ENCODE measurements at regions not wholly inside any gene's neighbourhood (a gene's known extent, or its start where the extent isn't known, plus 50 kb on each side); places are given as distances from the start of the nearest gene placed in this dataset.

DNA sequence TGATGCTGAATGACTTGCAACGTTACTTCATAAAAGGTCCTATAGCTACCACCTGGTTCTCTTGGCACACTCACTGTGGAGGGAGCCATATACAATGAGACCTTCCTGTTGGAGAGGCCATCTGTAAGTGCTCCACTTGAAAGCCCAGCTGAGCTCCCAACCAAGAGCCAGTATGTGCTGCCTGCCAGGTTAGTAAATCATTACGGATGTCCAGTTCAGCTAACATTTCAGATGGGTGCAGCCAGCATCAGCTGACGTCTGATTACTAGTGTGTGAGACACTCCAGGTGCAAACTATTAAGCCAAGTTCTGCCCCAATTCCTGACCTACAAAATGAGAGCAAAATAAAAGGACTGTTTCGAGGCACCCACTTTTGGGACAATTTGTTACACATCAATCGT, 274.4 kb upstream of the ROBO2 start:
- intact Hi-C loops (cut with DNase I; ENCODE audit: low total_unique reads): no loop called here
- in situ Hi-C loops (cut with MboI; ENCODE audit: low sequenced_read_pairs in 4 of 4): no loop called here
- no peaks in the 10 kb centered on the region for H3K9me3 ChIP-seq

DNA sequence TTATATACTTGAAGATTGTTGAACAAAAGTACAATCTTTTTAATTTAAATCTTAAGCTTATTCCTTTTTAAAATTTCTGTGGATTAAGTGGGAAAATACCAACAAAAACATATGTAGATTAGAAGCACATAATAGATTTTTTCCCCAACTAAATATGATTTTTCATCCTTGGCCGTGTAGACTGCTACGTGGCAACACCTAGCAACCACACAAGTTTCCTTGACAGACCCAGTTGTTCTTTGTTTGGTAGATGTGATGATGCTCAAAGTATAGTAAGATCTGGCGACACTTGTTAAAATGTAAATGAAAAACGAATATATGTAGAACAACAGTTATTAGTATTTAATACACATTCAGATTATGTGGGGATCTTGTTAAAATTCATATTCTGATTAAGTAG, 271.0 kb upstream of the ROBO2 start:
- intact Hi-C loops (cut with DNase I; ENCODE audit: low total_unique reads) (no loop called here), in situ Hi-C loops (cut with MboI; ENCODE audit: low sequenced_read_pairs in 4 of 4) (no loop called here)
- Histone ChIP-seq H3K27ac (no peak overlapping the region), H3K36me3 (no peaks in the 10 kb centered on the region), H3K27me3 (no peaks in the 10 kb centered on the region), H3K4me1 (no peaks in the 10 kb centered on the region), H3K4me3 (no peak overlapping the region), H3K9me3 (no peaks in the 10 kb centered on the region)
- TF ChIP-seq, protein P1, sequence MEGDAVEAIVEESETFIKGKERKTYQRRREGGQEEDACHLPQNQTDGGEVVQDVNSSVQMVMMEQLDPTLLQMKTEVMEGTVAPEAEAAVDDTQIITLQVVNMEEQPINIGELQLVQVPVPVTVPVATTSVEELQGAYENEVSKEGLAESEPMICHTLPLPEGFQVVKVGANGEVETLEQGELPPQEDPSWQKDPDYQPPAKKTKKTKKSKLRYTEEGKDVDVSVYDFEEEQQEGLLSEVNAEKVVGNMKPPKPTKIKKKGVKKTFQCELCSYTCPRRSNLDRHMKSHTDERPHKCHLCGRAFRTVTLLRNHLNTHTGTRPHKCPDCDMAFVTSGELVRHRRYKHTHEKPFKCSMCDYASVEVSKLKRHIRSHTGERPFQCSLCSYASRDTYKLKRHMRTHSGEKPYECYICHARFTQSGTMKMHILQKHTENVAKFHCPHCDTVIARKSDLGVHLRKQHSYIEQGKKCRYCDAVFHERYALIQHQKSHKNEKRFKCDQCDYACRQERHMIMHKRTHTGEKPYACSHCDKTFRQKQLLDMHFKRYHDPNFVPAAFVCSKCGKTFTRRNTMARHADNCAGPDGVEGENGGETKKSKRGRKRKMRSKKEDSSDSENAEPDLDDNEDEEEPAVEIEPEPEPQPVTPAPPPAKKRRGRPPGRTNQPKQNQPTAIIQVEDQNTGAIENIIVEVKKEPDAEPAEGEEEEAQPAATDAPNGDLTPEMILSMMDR (IDR thresholded peaks at IDR 0.05 in 4 of 5, conservative IDR thresholded peaks at IDR 0.05 in 1 of 5): no peak
- TF ChIP-seq POLR2A (IDR thresholded peaks at IDR 0.05): no peak
- no peak for ATAC-seq
- DNase-seq: no peak

More for the DNA sequence above, 274.4 kb upstream of the ROBO2 start:
- H3K36me3 ChIP-seq: no peaks in the 10 kb centered on the region
- H3K4me3 ChIP-seq: no peak overlapping the region
- ATAC-seq (no peak), DNase-seq (no peak)
- no peaks in the 10 kb centered on the region for H3K4me1 ChIP-seq
- no peak for TF ChIP-seq POLR2A (IDR thresholded peaks at IDR 0.05)
- TF ChIP-seq, protein P1 (IDR thresholded peaks at IDR 0.05 in 4 of 5, conservative IDR thresholded peaks at IDR 0.05 in 1 of 5): no peak
- no peaks in the 10 kb centered on the region for H3K27me3 ChIP-seq
- H3K27ac ChIP-seq: no peak overlapping the region

DNA sequence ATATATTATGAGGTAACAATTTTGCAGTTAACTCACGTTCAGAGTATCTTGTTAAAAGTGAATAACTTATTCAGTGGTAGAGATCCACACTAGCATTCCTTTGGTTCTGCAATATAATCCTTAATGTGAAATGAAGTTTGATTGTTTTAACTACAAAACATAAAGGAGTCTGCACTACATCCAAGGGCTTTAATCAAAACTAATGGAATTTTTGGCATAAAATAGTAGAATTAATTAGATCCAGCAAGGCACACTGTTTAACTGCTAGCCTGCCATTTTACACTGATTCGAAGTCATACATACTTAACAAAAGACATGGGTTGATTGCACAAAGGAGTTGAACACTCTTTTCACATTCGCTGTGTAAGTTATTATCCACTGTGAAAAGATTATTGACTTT, 263.0 kb upstream of the ROBO2 start:
- ATAC-seq (no peak), DNase-seq (no peak)
- intact Hi-C loops (cut with DNase I; ENCODE audit: low total_unique reads) (no loop called here), in situ Hi-C loops (cut with MboI; ENCODE audit: low sequenced_read_pairs in 4 of 4) (no loop called here)
- Histone ChIP-seq H3K36me3 (no peaks in the 10 kb centered on the region), H3K27me3 (no peaks in the 10 kb centered on the region), H3K27ac (no peak overlapping the region), H3K9me3 (peaks cover 0 to 4% (median 0%) of the 10 kb centered on the region in 3 donors), H3K4me3 (no peak overlapping the region), H3K4me1 (no peaks in the 10 kb centered on the region)
- no peak for TF ChIP-seq POLR2A (IDR thresholded peaks at IDR 0.05)

DNA sequence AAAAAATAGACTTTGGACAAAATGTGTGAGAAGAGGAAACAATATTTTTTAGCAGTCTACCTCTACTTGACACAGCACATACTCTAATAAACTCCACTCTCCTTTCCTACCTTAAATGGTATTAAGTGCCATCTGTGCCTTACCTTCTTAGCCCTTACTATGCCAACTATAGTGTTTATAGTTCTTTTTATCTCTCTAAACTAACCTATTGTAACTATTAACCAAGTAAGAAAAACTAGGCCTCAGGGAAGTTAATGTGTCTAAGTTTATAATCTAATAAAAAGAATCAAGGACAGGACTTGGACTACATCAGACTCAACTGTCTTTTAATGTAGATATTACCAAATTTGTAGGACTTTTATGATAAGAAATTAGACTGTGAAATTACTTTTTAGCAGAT, 251.7 kb upstream of the ROBO2 start:
- Histone ChIP-seq H3K27me3 (no peaks in the 10 kb centered on the region), H3K4me1 (no peaks in the 10 kb centered on the region), H3K27ac (no peak overlapping the region), H3K4me3 (no peak overlapping the region), H3K36me3 (no peaks in the 10 kb centered on the region), H3K9me3 (no peaks in the 10 kb centered on the region)
- intact Hi-C loops (cut with DNase I; ENCODE audit: low total_unique reads) (no loop called here), in situ Hi-C loops (cut with MboI; ENCODE audit: low sequenced_read_pairs in 4 of 4) (no loop called here)
- no peak for TF ChIP-seq POLR2A (IDR thresholded peaks at IDR 0.05)
- TF ChIP-seq, protein P1 (IDR thresholded peaks at IDR 0.05 in 4 of 5, conservative IDR thresholded peaks at IDR 0.05 in 1 of 5): no peak
- ATAC-seq: no peak
- DNase-seq: no peak

DNA sequence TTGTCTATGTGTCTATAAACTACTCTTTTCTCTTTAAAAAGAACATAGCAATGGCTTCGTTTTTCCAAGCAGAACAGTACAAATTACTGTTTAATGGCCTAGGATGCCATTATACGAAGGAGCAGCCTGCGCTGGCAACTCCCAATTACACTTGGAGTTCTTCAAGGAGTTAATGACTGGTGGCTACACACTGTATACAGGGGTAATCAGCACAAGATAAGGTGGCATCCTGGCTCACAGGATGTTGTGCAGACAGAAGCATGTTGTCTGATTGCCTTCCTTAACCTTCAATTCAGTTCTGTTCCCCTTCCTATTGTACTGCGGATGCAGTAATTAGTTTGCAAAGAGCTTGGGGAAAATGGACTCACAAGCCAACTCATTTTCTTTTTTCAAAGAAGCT, 250.7 kb upstream of the ROBO2 start:
- no peaks in the 10 kb centered on the region for H3K27me3 ChIP-seq
- ATAC-seq (no peak), DNase-seq (no peak)
- no peaks in the 10 kb centered on the region for H3K4me1 ChIP-seq
- in situ Hi-C loops (cut with MboI; ENCODE audit: low sequenced_read_pairs in 4 of 4): no loop called here
- TF ChIP-seq POLR2A (IDR thresholded peaks at IDR 0.05): no peak
- TF ChIP-seq, protein P1 (IDR thresholded peaks at IDR 0.05 in 4 of 5, conservative IDR thresholded peaks at IDR 0.05 in 1 of 5): no peak
- no peak overlapping the region for H3K27ac ChIP-seq
- H3K4me3 ChIP-seq: no peak overlapping the region
- H3K9me3 ChIP-seq: no peaks in the 10 kb centered on the region
- intact Hi-C loops (cut with DNase I; ENCODE audit: low total_unique reads): no loop called here
- H3K36me3 ChIP-seq: no peaks in the 10 kb centered on the region
